Esophagus muscularis mucosa (tissue), 4 donors: ENCODE measurements at regions not wholly inside any gene's neighbourhood (a gene's known extent, or its start where the extent isn't known, plus 50 kb on each side); places are given as distances from the start of the nearest gene placed in this dataset.

ENCODE experiments used
- DNase-seq: peaks from one replicate; pipeline ENCODE4 v3.0.0-alpha.2; 2017; ENCODE audit errors: extremely low spot score
- H3K27ac ChIP-seq, 4 donors: fragments of 200-600 bp; sonication (generic); replicated peaks in 1 of 4; 1 replicate in 3 of 4; 2 replicates in 1 of 4; pipeline ENCODE4 v1.5.1; 2016 to 2019; ENCODE audit warnings: mild to moderate bottlenecking in 1 of 4
- H3K27me3 ChIP-seq, 4 donors: fragments of 200-600 bp; sonication (generic); one replicate each; pipeline versions ENCODE4 v1.5.1 to v1.6.0; 2016 to 2019
- H3K36me3 ChIP-seq, 4 donors: fragments of 200-600 bp; sonication (generic); one replicate each; pipeline ENCODE4 v1.5.1; 2016 to 2019
- H3K4me1 ChIP-seq, 4 donors: fragments of 200-600 bp; sonication (generic); one replicate each; pipeline ENCODE4 v1.5.1; 2016 to 2019
- H3K4me3 ChIP-seq, 4 donors: fragments of 200-600 bp; sonication (generic); 1 replicate in 2 of 4; 2 replicates in 2 of 4; pipeline ENCODE4 v1.5.1; 2016 to 2019; ENCODE audit warnings: mild to moderate bottlenecking in 4 of 4, moderate library complexity in 1 of 4
- H3K9me3 ChIP-seq, 4 donors: fragments of 200-600 bp; sonication (generic); 1 replicate in 3 of 4; 2 replicates in 1 of 4; pipeline ENCODE4 v1.5.1; 2016 to 2019
- CTCF ChIP-seq, 3 experiments: fragments of 200-600 bp in 2 of 3; fragments of 450-650 bp in 1 of 3; sonication (generic) in 2 of 3; IDR thresholded peaks; one replicate each; pipeline ENCODE4 v1.5.1; 2017 to 2019; ENCODE audit warnings: antibody characterized with exemption in 3 of 3, mild to moderate bottlenecking in 2 of 3, moderate library complexity in 1 of 3
- EP300 ChIP-seq: sonication (generic); formaldehyde crosslinking; IDR thresholded peaks from one replicate; pipeline ENCODE4 v1.6.1; 2017; ENCODE audit warnings: antibody characterized with exemption
- POLR2A ChIP-seq: fragments of 450-650 bp; IDR thresholded peaks from one replicate; pipeline ENCODE4 v1.6.1; 2017; ENCODE audit warnings: antibody characterized with exemption, moderate library complexity, mild to moderate bottlenecking, low read depth
- POLR2AphosphoS5 ChIP-seq, 2 donors: sonication (generic); formaldehyde crosslinking; IDR thresholded peaks; one replicate each; pipeline ENCODE4 v1.6.1; 2017; ENCODE audit warnings: antibody characterized with exemption in 2 of 2
- WGBS: methylation state at CpG from one replicate; pipeline ENCODE4 v1.1.5; 2018; 5-methylcytosine and 5-hydroxymethylcytosine counted together
- intact Hi-C: fragments of 100-400 bp; cut with DNase I; formaldehyde crosslinking; loops from one replicate; pipeline ENCODE4 v1.15.1; 2023

DNA sequence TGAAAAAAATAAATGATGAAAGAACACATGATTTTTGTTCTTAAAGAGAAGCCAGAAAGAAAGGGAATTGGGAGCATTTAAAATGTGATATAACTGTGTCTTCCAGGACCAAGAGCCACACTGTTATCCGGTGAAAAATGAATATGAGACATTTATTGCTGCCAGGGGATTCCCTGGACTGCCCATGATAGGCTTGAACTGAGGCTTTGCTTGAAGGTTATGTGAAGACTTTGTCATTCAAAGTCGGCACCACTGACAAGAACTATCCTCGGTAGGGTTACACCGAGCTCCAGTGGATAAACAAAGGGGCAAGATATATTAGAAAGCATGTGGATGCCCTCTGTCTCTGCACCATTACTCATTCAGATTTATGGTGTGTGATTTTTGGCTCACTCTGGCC is 125.4 kb upstream of the MINDY3 start:
- Histone ChIP-seq H3K27ac (no peak overlapping the region), H3K36me3 (no peaks in the 10 kb centered on the region), H3K9me3 (peaks cover 0 to 6% (median 0%) of the 10 kb centered on the region in 4 donors), H3K4me3 (no peak overlapping the region), H3K4me1 (no peaks in the 10 kb centered on the region), H3K27me3 (no peaks in the 10 kb centered on the region)
- no peak for DNase-seq
- WGBS, result 58% methylated on average over 4 of the region's 4 CpGs
- intact Hi-C loops, result no loop called here
- TF ChIP-seq POLR2AphosphoS5 (IDR thresholded peaks at IDR 0.05), result no peak
- no peak for TF ChIP-seq POLR2A
- TF ChIP-seq EP300, result no peak
- no peak for TF ChIP-seq CTCF (IDR thresholded peaks at IDR 0.05)

DNA sequence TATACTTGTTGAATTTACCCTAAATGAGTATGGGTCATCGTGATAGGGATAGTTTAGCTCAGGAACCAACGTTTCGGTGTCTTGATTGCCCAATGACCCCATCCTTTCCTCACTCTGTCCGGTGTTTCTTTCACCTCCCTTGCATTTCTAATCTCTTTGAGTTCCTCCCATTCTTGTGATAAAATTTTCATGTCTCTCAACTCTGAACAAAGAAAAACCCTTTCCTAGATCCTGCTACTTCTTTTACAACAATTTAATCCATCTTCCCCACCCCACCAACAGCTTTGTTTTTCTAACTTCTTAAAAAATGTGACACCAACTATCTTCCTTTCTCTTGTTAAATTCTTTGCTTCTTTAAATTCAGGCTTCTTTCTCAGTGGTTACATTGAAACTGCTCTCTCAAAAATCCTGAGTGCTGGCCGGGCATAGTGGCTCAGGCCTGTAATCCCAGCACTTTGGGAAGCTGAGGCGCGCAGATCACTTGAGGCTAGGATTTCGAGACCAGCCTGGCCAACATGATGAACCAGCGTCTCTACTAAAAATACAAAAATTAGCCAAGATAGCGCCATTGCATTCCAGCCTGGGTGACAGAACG is 130.3 kb upstream of the MINDY3 start:
- TF ChIP-seq POLR2AphosphoS5 (IDR thresholded peaks at IDR 0.05), result no peak
- TF ChIP-seq POLR2A, result no peak
- no peak for TF ChIP-seq CTCF (IDR thresholded peaks at IDR 0.05)
- no peak for TF ChIP-seq EP300
- no peaks in the 10 kb centered on the region for H3K27me3 ChIP-seq
- H3K27ac ChIP-seq, result no peak overlapping the region
- 78% methylated on average over 11 of the region's 11 CpGs for WGBS
- no peaks in the 10 kb centered on the region for H3K9me3 ChIP-seq
- H3K4me3 ChIP-seq, result no peak overlapping the region
- no peaks in the 10 kb centered on the region for H3K4me1 ChIP-seq
- no peak for DNase-seq
- intact Hi-C loops, result no loop called here
- no peaks in the 10 kb centered on the region for H3K36me3 ChIP-seq

DNA sequence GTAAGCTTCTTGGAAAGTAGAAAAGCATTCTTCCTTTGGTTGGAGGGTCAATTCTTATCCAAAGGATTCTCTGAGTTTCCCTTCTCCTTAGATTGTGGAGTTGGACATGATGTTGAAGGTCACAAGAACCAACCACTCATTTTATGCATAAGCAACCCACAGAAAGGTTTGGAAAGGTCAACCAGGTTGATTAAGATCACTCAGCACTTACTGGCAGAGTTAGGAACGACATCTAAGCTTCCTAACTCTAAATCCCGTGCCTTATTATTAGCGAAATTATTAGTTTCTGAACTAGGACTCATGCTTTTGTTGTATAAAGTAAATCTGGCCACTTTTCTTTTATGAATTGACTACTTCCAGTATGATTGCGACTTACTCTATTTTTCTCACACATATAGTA is 137.0 kb upstream of the MINDY3 start:
- no peaks in the 10 kb centered on the region for H3K4me1 ChIP-seq
- no peak overlapping the region for H3K4me3 ChIP-seq
- H3K27ac ChIP-seq, result no peak overlapping the region
- H3K27me3 ChIP-seq, result no peaks in the 10 kb centered on the region
- intact Hi-C loops, result no loop called here
- peaks cover 0 to 5% (median 0%) of the 10 kb centered on the region in 4 donors for H3K9me3 ChIP-seq
- DNase-seq, result no peak
- WGBS, result 81% methylated on average over 4 of the region's 4 CpGs
- TF ChIP-seq POLR2AphosphoS5 (IDR thresholded peaks at IDR 0.05) (no peak), CTCF (IDR thresholded peaks at IDR 0.05) (no peak), POLR2A (no peak), EP300 (no peak)
- H3K36me3 ChIP-seq, result no peaks in the 10 kb centered on the region

- no peaks in the 10 kb centered on the region for H3K27me3 ChIP-seq
- WGBS, result 90% methylated on average over 1 of the region's 1 CpG
- intact Hi-C loops, result no loop called here
Measured at GRCh38 chr10:16001581-16001980, 141.3 kb upstream of the MINDY3 start.

More at GRCh38 chr10:16001581-16001980, 141.3 kb upstream of the MINDY3 start:
- Histone ChIP-seq H3K36me3 (no peaks in the 10 kb centered on the region), H3K4me1 (no peaks in the 10 kb centered on the region), H3K27ac (no peak overlapping the region), H3K9me3 (peaks cover 0 to 12% (median 5%) of the 10 kb centered on the region in 4 donors), H3K4me3 (no peak overlapping the region)
- TF ChIP-seq CTCF (IDR thresholded peaks at IDR 0.05), result no peak
- no peak for TF ChIP-seq EP300
- TF ChIP-seq POLR2AphosphoS5 (IDR thresholded peaks at IDR 0.05), result no peak
- no peak for TF ChIP-seq POLR2A
- no peak for DNase-seq
